ENCODE measurements at regions not wholly inside any gene's neighbourhood (a gene's known extent, or its start where the extent isn't known, plus 50 kb on each side); places are given as distances from the start of the nearest gene placed in this dataset.

DNA sequence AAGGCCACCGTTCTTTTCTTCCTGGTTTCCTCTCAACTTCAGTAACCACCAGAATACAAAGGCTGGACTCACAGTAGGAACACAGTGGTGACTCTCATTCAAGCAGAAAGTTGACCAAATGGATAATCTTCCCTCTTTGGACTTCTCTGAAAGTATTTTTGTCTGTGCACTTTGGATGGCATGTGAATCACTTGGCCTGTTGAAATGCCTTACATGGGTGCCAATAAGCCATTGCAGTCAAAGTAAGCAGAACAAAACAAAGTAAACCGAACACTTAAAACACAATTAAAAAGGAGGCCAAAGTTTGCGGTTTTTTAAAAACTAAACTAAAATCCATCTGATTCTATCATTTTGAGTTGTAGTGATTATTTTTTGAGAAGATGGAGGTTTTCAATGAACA is 370.1 kb upstream of the DDHD1 start:
- H3K27ac ChIP-seq (ENCODE audit: low read depth in 2 of 2, low read length in 1 of 2) = no peak overlapping the region
- no peaks in the 10 kb centered on the region for H3K4me1 ChIP-seq (ENCODE audit: control insufficient read depth in 1 of 2, insufficient read depth in 2 of 2, low read depth in 1 of 2, low read length in 1 of 2)
- no peak overlapping the region for H3K4me3 ChIP-seq (ENCODE audit: low read depth in 2 of 2, low read length in 1 of 2)
- no peaks in the 10 kb centered on the region for H3K9me3 ChIP-seq
- H3K9me2 ChIP-seq = no peaks in the 10 kb centered on the region
- no peaks in the 10 kb centered on the region for H4K20me1 ChIP-seq (ENCODE audit: insufficient read depth)
- no peak overlapping the region for H3K9ac ChIP-seq
- no peaks in the 10 kb centered on the region for H3K36me3 ChIP-seq (replicated peaks in 1 of 2; ENCODE audit: control insufficient read depth in 1 of 2, insufficient read depth in 2 of 2, low read length in 1 of 2)
- DNase-seq = no peak
- TF ChIP-seq FOXM1 (IDR thresholded peaks at IDR 0.05; ENCODE audit: low read depth) (no peak), YY1 (IDR thresholded peaks at IDR 0.05; ENCODE audit: low read depth) (no peak), TAF1 (IDR thresholded peaks at IDR 0.05; ENCODE audit: borderline replicate concordance, low read depth, low read length) (no peak), USF1 (IDR thresholded peaks at IDR 0.05; ENCODE audit: borderline replicate concordance, low read depth) (no peak), GABPA (IDR thresholded peaks at IDR 0.05; ENCODE audit: low read depth) (no peak), RXRA (IDR thresholded peaks at IDR 0.05; ENCODE audit: borderline replicate concordance, low read depth) (no peak), JUND (IDR thresholded peaks at IDR 0.05) (no peak), NRF1 (IDR thresholded peaks at IDR 0.05; ENCODE audit: low read depth, low read length) (no peak), USF2 (IDR thresholded peaks at IDR 0.05; ENCODE audit: borderline replicate concordance, low read depth, low read length) (no peak), RCOR1 (IDR thresholded peaks at IDR 0.05; ENCODE audit: low read length) (no peak), EZH2phosphoT487 (IDR thresholded peaks at IDR 0.05; ENCODE audit: borderline replicate concordance, low read depth) (no peak), RFX5 (IDR thresholded peaks at IDR 0.05; ENCODE audit: low read length) (no peak), CHD2 (IDR thresholded peaks at IDR 0.05; ENCODE audit: low read length, partially characterized antibody) (no peak), MXI1 (IDR thresholded peaks at IDR 0.05; ENCODE audit: low read depth, low read length) (no peak)
- TF ChIP-seq, protein P1, sequence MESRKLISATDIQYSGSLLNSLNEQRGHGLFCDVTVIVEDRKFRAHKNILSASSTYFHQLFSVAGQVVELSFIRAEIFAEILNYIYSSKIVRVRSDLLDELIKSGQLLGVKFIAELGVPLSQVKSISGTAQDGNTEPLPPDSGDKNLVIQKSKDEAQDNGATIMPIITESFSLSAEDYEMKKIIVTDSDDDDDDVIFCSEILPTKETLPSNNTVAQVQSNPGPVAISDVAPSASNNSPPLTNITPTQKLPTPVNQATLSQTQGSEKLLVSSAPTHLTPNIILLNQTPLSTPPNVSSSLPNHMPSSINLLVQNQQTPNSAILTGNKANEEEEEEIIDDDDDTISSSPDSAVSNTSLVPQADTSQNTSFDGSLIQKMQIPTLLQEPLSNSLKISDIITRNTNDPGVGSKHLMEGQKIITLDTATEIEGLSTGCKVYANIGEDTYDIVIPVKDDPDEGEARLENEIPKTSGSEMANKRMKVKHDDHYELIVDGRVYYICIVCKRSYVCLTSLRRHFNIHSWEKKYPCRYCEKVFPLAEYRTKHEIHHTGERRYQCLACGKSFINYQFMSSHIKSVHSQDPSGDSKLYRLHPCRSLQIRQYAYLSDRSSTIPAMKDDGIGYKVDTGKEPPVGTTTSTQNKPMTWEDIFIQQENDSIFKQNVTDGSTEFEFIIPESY (IDR thresholded peaks at IDR 0.05; ENCODE audit: borderline replicate concordance, low read depth) = no peak
- TF ChIP-seq, protein P2, sequence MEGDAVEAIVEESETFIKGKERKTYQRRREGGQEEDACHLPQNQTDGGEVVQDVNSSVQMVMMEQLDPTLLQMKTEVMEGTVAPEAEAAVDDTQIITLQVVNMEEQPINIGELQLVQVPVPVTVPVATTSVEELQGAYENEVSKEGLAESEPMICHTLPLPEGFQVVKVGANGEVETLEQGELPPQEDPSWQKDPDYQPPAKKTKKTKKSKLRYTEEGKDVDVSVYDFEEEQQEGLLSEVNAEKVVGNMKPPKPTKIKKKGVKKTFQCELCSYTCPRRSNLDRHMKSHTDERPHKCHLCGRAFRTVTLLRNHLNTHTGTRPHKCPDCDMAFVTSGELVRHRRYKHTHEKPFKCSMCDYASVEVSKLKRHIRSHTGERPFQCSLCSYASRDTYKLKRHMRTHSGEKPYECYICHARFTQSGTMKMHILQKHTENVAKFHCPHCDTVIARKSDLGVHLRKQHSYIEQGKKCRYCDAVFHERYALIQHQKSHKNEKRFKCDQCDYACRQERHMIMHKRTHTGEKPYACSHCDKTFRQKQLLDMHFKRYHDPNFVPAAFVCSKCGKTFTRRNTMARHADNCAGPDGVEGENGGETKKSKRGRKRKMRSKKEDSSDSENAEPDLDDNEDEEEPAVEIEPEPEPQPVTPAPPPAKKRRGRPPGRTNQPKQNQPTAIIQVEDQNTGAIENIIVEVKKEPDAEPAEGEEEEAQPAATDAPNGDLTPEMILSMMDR (IDR thresholded peaks at IDR 0.05) = no peak
- TF ChIP-seq, protein P3, sequence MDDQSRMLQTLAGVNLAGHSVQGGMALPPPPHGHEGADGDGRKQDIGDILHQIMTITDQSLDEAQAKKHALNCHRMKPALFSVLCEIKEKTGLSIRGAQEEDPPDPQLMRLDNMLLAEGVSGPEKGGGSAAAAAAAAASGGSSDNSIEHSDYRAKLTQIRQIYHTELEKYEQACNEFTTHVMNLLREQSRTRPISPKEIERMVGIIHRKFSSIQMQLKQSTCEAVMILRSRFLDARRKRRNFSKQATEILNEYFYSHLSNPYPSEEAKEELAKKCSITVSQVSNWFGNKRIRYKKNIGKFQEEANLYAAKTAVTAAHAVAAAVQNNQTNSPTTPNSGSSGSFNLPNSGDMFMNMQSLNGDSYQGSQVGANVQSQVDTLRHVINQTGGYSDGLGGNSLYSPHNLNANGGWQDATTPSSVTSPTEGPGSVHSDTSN (IDR thresholded peaks at IDR 0.05) = no peak
- TF ChIP-seq, protein P4, sequence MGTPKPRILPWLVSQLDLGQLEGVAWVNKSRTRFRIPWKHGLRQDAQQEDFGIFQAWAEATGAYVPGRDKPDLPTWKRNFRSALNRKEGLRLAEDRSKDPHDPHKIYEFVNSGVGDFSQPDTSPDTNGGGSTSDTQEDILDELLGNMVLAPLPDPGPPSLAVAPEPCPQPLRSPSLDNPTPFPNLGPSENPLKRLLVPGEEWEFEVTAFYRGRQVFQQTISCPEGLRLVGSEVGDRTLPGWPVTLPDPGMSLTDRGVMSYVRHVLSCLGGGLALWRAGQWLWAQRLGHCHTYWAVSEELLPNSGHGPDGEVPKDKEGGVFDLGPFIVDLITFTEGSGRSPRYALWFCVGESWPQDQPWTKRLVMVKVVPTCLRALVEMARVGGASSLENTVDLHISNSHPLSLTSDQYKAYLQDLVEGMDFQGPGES (IDR thresholded peaks at IDR 0.05; ENCODE audit: low read depth, low read length) = no peak
- no peaks in the 10 kb centered on the region for H3K79me2 ChIP-seq (ENCODE audit: insufficient read depth)
- H3F3A ChIP-seq (replicated peaks; ENCODE audit: insufficient read depth) = no peaks in the 10 kb centered on the region
- H3K27me3 ChIP-seq (ENCODE audit: insufficient read depth) = no peaks in the 10 kb centered on the region
- ChIA-PET POLR2A (no interaction called here), CTCF (no interaction called here)
- no peak overlapping the region for H3K4me2 ChIP-seq
- H2AFZ ChIP-seq (ENCODE audit: low read depth) = no peak overlapping the region
- 48% methylated on average over 3 of the region's 3 CpGs for WGBS (ENCODE audit: low lambda C conversion rate)
